ENCODE measurements at regions not wholly inside any gene's neighbourhood (a gene's known extent, or its start where the extent isn't known, plus 50 kb on each side); places are given as distances from the start of the nearest gene placed in this dataset.
"Not testable (repeated sequence)": the region's sequence is repeated elsewhere in the genome, so short reads cannot be mapped to it uniquely, and the experiment has no call there.

DNA sequence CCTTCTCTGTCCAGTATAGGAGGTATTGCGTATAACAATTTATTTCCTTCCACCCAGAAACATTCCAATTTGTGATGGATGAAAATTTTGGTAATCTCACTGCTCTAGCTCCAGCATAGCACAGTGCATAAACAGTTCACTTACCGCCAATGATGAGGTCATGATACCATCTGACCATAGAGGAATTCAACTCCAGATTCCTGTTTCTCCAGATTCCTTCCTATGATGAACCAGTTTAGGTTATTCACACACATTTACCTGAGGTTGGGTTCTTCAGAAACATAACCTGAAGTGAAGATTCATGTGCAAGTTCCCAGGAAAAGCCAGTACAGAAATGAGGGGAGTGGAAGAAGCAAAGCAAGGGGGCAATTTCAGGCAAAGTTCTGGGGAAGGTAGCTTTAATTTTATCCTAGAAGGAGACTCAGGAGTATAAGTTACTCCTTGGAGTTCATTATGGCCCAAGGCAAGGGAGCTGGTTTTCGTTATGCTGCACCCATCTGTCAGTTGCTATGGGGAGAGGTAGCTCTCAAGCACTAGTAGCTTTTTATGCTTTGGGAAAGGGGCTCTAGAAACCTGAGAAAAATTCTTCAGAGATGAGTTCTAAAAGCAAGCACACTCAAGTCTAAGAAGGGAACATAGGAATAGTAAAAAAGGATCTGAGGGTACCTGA lies 121.6 kb downstream of the CASP12 start:
- DNase-seq (ENCODE audit: low read depth) = no peak

DNA sequence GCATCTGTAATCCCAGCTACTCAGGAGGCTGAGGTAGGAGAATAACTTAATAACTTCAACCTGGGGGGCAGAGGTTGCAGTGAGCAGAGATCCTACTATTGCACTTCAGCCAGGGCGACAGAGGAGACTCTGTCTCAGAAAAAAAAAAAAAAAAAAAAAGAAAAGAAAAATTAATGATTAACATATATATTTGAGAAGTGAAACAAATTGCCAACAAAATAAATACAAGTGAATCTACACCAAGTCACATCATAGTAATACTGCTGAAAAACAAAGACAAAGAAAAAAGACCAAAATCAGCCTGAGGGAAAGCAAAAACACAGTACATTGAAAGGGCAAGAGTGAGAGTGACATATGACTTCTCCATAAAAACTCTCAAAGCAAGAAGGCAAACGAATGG lies 123.7 kb downstream of the CASP12 start:
- no peak for DNase-seq (ENCODE audit: low read depth)

DNA sequence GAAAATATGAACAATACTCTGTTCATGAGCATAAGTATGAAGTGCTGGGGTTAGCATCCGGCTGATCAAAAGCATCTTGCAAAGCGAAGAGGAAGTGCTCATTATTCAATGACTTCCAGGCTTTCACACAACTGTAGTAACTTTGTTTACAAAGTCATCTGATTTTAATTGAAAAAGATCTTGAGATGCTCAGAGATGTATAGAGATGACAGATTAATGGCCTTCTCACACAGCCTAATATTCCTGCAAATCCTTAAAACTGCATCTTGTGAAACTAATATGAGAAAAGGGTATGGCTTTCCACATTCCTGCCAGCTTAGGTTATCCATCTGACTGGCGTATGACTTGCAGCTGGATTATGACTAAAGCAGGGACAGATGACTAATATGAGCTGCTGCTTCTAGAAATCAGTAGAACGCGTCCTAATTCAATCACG lies 125.4 kb downstream of the CASP12 start:
- DNase-seq (ENCODE audit: low read depth) = peak; percentile 77

DNA sequence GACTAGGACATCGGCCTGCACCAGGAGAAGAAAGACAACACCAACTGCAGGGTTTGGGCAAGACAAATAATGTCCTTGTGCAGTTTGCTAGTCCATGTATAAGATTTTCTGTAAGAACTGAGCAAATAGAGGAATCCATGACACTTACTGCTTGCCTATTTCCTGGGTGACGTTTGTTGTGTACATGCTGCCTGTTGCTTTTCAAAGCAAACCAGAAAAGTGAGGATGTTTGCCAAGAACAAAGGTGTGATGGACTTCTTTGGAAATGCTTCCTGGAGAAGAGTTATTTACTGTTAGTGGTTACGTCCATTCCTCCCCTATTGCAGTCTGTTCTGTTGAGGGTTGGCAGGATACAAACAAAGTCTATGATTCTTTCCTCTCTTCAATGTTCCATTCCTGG lies 126.5 kb downstream of the CASP12 start:
- no peak for DNase-seq (ENCODE audit: low read depth)

DNA sequence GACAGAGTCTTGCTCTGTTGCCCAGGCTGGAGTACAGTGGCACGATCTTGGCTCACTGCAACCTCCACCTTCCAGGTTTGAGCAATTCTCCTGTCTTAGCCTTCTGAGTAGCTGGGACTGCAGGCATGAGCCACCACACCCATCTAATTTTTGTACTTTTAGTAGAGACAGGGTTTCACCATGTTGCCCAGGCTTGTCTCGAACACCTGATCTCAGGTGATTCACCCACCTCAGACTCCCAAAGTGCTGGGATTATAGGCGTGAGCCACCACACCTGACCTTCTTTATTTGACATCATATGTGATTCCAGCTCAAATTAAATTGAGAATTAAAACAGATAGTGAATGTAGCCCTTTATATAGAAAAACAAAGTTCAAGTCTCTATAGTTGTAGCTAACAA lies 127.2 kb downstream of the CASP12 start:
- DNase-seq (ENCODE audit: low read depth) = not testable (repeated sequence)

DNA sequence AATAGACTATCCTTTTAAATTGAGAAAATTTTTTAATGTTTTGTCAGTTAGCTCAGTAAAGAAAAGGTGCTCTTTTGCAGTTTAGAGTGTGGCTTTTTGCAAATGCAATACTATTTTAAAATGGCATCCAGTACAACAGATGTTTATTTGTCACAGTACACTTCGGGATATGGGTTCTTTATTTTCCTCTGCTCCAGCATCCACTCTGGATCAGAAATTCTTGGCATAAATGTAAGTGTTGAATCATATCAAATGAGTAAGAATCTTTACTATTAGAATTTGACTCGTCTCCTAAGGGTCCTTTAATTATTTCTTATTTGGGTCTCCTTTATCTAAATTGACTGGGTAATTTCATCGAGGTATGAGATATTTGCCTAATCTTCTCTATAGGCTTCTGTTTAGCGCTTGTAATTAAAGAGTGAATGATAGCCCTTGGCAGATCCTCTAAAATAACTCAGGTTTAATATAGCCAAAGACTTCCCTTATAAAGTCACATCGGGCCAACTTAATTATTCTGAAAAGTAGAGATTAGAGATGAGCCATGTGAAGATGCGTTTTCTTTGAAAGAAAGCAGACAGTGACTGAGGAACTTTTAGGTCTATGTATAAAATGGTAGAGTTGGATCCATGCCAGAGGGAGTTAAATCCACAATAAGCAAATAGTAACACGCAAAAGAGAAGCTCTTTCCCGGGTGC lies 132.7 kb downstream of the CASP12 start:
- DNase-seq (ENCODE audit: low read depth) = no peak

DNA sequence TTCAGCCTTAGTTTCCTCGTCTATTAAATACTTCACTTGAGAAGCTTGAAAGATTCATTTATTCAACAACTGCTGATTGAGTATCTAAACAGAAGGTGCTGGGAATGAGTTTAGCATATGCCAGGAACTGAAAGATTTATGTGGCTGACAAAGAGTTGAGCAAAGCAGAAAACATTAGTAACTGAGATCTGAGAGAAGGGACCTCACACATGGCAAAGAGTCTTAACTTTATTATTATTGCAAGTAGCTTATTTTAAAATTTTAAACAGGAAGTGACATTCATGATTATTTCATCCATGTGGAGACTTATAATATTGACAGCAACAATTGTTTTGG lies 133.6 kb downstream of the CASP12 start:
- DNase-seq (ENCODE audit: low read depth) = no peak

DNA sequence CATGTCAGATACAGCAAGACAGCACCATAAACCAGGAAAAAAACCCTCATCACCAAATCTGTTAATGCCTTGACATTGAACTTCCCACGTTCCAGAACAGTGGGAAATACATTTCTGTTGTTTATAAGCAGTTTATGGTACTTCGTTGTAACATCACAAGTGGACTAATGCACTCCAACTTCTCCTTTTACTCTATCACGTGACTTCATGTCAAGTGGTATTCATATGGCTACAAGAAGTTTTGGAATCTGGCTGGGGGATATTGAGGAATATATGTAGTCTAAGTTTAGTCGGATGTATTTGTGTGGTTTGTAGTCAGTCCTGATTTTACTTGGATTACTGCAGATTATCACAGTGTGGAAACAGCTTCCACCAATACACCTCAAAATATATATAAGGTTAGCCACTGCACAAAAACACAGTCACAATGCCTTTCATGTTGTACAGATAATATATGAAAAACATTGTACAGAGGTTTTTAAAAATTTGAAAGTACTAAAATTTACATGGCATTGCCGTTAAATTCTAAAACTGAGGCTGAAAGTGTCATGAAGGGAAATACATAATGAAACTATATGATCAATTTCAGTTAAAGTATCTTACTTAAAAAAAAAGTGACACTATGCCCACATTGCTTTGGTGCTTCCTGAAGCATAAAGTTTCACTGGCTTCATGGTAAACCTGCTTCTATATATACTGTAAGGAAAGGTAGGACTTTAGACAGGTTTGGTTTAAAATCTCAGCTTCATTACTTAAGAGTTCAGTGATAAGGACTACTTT lies 134.1 kb downstream of the CASP12 start:
- DNase-seq (ENCODE audit: low read depth) = no peak

DNA sequence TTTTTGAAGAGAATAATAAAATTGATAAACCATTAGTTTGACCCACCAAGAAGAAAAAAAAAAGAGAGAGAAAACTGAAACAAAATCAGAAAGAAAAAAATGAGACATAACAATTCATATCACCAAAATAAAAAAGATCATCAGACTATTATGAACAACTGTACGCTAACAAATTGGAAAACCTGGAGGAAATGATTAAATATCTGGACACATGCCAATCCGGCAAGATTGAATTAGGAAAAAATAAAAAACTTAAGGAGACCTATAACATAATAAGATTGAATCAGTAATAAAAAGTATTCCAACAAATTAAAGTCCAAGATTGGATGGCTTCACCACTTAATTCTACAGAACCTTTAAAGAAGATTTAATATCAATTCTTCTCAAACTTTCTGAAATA lies 136.7 kb downstream of the CASP12 start:
- no peak for DNase-seq (ENCODE audit: low read depth)

DNA sequence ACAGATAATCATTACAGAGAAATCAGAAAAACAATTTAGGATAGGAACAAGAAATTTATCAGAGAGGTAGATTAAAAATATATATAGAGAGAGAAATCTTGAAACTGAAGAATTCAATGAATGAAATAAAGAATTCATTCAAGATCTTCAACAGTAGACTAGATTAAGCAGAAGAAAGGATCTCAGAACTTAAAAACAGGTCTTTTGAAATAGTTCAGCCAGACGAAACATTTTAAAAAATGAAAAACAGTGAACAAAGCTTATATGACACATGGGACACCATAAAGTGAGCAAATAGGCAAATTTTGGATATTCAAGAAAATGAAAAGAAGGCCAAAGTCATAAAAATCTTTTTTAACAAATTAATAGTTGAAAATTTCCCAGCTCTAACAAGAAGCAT lies 138.8 kb downstream of the CASP12 start:
- DNase-seq (ENCODE audit: low read depth) = no peak

DNA sequence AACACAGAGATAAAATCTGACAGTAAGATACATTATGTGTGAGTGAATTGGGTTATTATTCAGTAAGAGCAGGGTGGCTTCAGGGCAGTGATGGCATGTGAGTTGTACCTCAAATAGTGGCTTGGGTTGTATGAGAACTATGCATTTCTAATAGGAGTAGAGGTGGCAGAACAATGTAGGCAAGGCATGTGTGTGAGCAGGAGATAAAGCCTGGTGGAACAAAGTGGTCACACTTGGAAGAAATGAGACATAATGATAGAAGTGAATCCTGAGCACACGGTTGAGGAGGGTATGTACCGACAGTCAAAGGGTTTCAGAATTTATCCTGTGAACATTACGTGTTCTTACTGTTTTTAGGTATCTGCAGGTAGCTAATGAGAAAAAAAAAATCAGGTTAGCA lies 159.3 kb downstream of the CASP12 start:
- DNase-seq (ENCODE audit: low read depth) = no peak

DNA sequence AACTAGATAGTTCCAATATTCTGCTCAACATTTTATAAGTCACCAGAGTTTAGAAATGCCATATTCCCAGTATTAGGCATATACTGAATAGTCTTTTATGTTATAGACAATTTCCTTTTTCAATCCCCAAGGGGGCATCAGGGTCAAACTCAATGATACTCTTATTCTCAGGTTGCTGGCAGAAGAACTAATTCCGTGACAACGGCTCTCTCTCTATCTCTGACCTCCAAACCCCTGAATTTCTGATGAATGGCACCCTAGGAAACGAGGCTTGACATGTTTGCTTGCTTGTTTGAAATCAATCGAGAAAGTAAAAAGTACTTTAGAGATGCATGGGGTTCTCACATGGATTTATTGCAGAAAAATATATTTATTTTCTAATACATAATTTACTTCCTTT lies 160.1 kb downstream of the CASP12 start:
- DNase-seq (ENCODE audit: low read depth) = no peak

DNA sequence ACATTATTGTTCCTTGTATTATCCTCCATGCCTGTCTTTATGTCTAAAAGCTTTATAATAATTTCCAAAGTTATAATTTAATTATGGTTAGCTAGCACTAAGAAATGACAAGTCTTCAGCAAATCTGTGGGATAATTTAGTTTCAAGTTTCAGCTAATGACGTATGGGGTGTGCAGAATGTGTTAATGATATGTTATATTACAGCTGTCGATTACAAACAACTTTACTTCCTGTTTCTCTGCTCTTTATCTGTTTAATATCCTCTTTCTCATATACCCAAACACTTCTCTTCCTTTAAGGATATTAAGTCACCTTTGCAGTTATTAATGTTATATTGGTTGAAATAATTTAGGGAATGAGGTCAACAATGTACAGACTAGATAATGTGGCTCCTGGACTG lies 161.8 kb downstream of the CASP12 start:
- no peak for DNase-seq (ENCODE audit: low read depth)

DNA sequence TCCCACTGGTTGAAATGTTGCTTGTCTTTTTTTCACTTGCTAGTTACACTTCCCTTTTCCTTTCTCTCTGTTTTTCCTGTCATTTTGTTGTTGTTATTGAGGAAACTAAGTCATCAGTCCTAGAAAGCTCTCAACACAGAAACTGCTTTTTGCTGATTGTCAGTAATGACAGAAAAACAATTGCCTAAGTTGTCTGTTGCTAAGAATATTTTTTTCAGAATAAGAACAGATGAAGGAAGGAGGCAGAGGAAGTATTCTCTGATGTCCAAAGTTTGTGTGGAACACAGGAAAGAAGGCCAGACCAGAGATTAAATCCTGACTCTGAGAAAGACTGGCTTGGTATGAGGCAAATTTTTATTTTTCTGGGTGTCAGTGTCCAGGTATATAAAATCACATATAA lies 163.3 kb downstream of the CASP12 start:
- DNase-seq (ENCODE audit: low read depth) = no peak

DNA sequence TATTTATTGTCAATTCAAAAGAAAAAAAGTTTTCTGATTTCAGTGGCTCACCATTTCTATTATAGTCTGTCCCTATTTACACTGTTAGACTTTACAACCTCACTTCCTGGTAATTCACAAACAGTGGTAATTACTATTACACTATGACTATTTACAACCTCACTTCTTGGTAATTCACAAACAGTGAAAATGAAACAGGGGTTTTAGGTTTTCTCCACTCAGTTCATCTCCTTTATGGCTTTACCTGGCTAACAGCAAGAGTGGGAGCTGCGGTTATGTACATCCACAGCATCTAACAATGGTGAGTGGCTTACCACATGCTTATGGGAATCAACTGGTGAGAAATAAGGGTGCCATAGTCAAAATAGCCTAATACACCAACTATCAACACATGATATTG lies 166.4 kb downstream of the CASP12 start:
- no peak for DNase-seq (ENCODE audit: low read depth)

DNA sequence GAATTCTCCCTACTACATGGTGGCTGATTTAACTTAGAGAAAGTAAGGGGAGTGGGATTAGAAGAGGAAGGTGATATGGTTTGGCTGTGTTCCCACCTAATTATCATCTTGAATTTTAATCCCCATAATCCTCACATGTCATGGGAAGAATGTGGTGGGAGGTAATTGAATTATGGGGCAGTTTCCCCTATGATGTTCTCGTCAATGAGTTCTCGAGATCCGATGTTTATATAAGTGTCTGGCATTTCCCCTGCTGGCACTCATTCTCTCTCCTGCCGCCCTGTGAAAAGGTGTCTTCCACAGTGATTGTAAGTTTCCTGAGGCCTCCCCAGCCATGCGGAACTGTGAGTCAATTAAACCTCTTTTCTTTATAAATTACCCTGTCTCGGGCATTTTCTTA lies 169.3 kb downstream of the CASP12 start:
- no peak for DNase-seq (ENCODE audit: low read depth)

DNA sequence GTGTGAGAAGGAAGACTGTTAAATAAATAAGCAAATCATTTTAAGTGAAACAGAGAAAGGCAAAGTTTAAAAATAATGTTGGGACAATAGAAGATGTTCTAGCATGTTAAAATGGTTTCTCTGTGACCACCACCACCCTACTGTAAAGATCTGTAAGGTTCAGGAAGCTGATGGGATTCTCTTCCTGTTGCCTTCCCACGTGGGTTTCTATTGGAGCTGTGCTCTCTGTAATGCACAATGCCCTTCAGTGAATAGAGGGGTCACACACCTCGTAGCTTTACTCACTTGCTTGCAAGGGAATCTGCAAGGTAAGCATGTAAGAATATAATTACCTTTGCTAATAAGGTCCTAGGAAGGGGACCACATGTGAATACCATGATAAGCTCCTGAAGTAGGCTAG lies 170.5 kb downstream of the CASP12 start:
- DNase-seq (ENCODE audit: low read depth) = no peak

DNA sequence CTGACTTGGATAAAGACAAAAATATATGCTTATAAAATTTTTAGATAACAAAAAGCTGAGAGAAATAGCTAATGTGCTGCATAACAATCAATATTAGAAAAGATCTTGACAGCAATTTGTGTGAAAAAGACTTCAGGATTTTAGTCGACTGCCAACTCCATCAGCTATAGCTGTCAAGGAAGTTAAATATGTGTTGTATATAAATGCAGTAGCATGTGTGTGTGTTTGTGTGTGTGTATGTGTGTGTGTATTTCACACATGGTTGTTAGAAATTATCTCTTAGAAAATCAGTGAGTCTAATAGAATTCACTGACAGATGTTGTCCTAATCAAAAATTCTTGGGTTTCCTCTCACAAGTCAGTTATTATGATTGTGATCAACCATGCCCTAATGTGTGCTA lies 171.2 kb downstream of the CASP12 start:
- DNase-seq (ENCODE audit: low read depth) = no peak

DNA sequence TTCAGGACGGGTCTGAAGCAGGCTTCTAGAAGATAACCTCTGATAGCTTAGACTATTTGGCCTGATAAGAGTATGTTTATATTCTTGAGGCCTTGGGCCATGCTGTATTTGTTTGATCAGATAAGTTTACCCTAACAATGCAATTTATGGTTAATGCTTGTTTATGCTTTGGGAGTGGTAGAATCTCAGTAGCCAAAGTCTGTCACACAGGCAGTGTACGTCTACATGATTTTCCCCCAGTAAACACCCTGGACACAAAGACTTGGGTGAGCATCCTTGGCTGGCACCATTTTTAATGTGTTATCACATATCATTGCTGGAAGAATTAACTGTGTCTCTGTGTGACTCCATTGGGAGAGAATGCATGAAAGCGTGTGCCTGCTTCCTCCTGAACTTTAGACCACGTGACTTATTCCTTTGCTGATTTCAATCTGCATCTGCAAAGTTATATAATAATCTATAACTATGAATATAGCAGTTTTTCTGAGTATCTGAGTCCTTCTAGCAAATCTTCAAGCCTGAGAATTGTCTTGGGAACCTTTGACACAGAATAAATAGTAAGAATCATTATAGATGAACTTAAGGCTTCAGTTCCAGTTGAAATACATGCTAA lies 172.4 kb downstream of the CASP12 start:
- no peak for DNase-seq (ENCODE audit: low read depth)

DNA sequence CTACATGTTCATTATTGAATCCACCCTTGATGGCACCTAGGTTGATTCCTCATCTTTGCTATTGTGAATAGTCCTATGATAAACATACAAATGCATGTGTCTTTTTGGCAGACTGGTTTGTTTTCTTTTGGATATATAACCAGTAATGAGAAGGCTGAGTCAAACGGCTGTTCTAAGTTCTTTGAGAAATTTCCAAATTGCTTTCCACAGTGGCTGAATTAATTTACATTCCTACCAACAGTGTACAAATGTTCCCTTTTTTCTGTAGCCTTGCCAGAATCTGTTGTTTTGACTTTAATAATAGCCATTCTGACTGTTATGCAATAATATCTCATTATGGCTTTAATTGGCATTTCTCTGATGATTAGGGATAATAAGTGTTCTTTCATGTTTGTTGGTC lies 184.9 kb downstream of the CASP12 start:
- no peak for DNase-seq (ENCODE audit: low read depth)

DNA sequence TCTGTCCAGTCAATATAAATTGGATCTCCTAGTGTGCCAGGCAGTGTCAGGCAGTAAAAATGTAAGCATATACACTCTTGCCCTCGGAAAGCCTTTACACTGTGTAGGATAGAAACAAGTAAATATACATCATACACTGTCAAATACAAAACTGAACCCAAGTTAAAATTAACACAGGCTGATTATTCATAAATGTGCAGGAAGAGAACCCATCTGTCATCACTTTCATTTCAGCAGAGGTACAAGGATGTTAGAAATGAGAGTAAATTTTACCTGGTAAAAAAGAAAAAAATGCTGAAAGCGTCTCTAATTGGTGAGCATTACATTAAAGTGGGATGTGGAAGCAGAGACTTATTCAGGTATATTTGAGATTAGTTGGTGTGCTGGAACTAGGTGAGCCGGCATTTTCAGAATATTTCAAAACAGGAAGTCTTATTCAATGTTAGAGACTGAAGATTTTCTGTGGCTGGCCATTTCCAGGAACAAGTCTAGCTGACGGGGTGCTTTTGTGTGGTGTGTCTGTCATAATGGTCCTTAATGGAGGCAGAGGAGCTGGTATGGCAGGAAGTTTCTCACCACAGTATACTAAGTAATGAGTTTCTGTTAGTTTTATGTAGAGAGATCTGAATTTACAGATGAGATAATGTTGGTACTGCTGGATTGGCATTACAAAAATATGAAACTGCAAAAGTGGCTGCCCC lies 192.6 kb downstream of the CASP12 start:
- DNase-seq (ENCODE audit: low read depth) = no peak

DNA sequence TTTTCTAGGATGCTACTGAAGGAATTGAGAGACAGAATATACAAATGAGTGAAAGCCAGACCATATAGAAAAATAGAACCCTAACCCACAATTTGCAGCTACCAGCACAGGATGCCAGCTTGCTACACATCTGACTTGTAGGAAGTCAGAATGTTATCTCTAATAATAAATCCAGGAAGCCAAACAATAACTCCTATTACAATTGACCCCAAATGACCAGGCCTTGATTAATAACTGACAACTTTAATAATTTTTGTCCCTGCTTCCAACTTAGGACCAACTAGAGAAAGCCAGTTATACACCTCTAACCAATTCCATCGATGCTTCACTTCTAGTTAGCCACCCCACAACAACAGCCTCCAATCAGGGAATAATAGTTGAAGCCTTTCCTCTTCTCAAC lies 193.4 kb downstream of the CASP12 start:
- DNase-seq (ENCODE audit: low read depth) = no peak

Measured in EH (cell line).